ENCODE measurements at regions not wholly inside any gene's neighbourhood (a gene's known extent, or its start where the extent isn't known, plus 50 kb on each side); places are given as distances from the start of the nearest gene placed in this dataset.
A peak's percentile ranks its signal among the peaks of the same experiment; 100 is the strongest.

DNA sequence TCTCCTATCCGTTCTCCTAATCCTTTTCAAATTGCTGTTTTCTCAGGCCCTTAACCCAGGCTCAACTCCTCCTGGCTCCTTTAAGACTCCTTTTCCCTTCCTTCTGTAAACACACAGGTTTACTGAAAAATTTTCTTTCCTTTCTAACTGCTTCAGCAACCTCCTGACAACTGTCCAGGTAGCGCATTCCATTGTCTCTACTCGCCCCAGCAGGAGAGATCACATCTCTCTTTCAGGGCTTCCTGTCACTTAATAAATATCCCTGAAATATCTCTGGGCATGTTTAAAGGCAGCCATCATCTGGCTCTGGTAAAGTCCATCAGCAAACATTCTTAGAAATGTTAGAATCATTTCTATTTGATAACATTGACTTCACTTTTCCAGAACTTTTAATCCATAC lies 211.2 kb upstream of the PTBP2 start:
- Histone ChIP-seq H3K27me3 (ENCODE audit: low read length) (0 out of 2 replicates have a peak, but pooled peaks cover 7% of the 10 kb centered on the region), H3K27ac (ENCODE audit: low read length) (no peak overlapping the region), H3K9me2 (replicated peaks; ENCODE audit: low read length) (no peaks in the 10 kb centered on the region), H3K4me2 (ENCODE audit: low read length) (0 out of 2 replicates have a peak overlapping the region, but pooled peaks have one; percentile 7), H3K9ac (ENCODE audit: low read length) (no peak overlapping the region), H3K4me1 (ENCODE audit: insufficient read depth, low read length) (peaks cover 10% of the 10 kb centered on the region), H4K20me1 (ENCODE audit: low read length) (no peaks in the 10 kb centered on the region), H3F3A (ENCODE audit: low read length, unreplicated experiment) (no peaks in the 10 kb centered on the region), H3K4me3 (ENCODE audit: low read length) (no peak overlapping the region), H3K79me2 (ENCODE audit: low read length) (no peaks in the 10 kb centered on the region), H3K36me3 (ENCODE audit: low read depth, low read length) (no peaks in the 10 kb centered on the region), H2AFZ (ENCODE audit: low read length) (no peak overlapping the region), H3K9me3 (ENCODE audit: low read length) (no peaks in the 10 kb centered on the region)
- no TSS peak for BruUV-seq (replicated peaks)
- ATAC-seq (no peak), DNase-seq (peak; percentile 20)
- no peak for TF ChIP-seq EZH2phosphoT487 (IDR thresholded peaks at IDR 0.05; ENCODE audit: borderline replicate concordance, low read length)
- no peak for TF ChIP-seq EZH2 (IDR thresholded peaks at IDR 0.05; ENCODE audit: low read length, unreplicated experiment)
- TF ChIP-seq, protein P1, sequence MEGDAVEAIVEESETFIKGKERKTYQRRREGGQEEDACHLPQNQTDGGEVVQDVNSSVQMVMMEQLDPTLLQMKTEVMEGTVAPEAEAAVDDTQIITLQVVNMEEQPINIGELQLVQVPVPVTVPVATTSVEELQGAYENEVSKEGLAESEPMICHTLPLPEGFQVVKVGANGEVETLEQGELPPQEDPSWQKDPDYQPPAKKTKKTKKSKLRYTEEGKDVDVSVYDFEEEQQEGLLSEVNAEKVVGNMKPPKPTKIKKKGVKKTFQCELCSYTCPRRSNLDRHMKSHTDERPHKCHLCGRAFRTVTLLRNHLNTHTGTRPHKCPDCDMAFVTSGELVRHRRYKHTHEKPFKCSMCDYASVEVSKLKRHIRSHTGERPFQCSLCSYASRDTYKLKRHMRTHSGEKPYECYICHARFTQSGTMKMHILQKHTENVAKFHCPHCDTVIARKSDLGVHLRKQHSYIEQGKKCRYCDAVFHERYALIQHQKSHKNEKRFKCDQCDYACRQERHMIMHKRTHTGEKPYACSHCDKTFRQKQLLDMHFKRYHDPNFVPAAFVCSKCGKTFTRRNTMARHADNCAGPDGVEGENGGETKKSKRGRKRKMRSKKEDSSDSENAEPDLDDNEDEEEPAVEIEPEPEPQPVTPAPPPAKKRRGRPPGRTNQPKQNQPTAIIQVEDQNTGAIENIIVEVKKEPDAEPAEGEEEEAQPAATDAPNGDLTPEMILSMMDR (conservative IDR thresholded peaks at IDR 0.05; ENCODE audit: low read depth, low read length), result no peak
- POLR2A ChIA-PET (ENCODE audit: unreplicated experiment), result no interaction called here
- intact Hi-C loops (cut with micrococcal nuclease), result no loop called here
- CTCF ChIA-PET, result no interaction called here

DNA sequence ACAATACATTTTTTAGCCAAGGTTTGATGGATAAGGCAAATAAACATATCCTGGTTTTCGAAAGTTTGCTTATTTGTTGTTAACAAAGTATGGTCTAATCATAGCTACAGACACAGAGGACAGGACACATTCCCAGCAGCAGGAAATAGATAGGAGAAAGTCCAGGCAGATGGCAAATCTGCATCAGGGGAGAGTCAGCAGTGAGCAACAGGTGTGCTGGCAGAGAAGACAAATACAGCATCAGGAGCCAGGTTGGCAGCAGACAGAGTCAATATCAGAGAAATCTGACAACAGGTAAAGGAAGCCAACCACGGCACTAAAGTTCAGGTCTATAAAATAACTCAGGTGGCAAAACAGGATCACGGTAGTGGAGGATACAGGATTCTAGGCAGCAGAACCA lies 210.7 kb upstream of the PTBP2 start:
- H3K9me3 ChIP-seq (ENCODE audit: low read length), result no peaks in the 10 kb centered on the region
- H3K27ac ChIP-seq (ENCODE audit: low read length), result no peak overlapping the region
- no peaks in the 10 kb centered on the region for H3K9me2 ChIP-seq (replicated peaks; ENCODE audit: low read length)
- 0 out of 2 replicates have a peak, but pooled peaks cover 8% of the 10 kb centered on the region for H3K27me3 ChIP-seq (ENCODE audit: low read length)
- H2AFZ ChIP-seq (ENCODE audit: low read length), result no peak overlapping the region
- H4K20me1 ChIP-seq (ENCODE audit: low read length), result no peaks in the 10 kb centered on the region
- ChIA-PET CTCF (no interaction called here), POLR2A (ENCODE audit: unreplicated experiment) (no interaction called here)
- no peaks in the 10 kb centered on the region for H3K79me2 ChIP-seq (ENCODE audit: low read length)
- peak; percentile 55 for DNase-seq
- TF ChIP-seq EZH2phosphoT487 (IDR thresholded peaks at IDR 0.05; ENCODE audit: borderline replicate concordance, low read length) (no peak), EZH2 (IDR thresholded peaks at IDR 0.05; ENCODE audit: low read length, unreplicated experiment) (no peak)
- TF ChIP-seq, protein P1 (conservative IDR thresholded peaks at IDR 0.05; ENCODE audit: low read depth, low read length), result no peak
- H3K4me1 ChIP-seq (ENCODE audit: insufficient read depth, low read length), result peaks cover 10% of the 10 kb centered on the region
- no peak overlapping the region for H3K9ac ChIP-seq (ENCODE audit: low read length)
- no TSS peak for BruUV-seq (replicated peaks)
- peak overlapping the region; percentile 7; the same call in 1 of the 2 replicates for H3K4me2 ChIP-seq (ENCODE audit: low read length)
- intact Hi-C loops (cut with micrococcal nuclease), result no loop called here
- no peaks in the 10 kb centered on the region for H3F3A ChIP-seq (ENCODE audit: low read length, unreplicated experiment)
- H3K36me3 ChIP-seq (ENCODE audit: low read depth, low read length), result no peaks in the 10 kb centered on the region
- peak; percentile 49 for ATAC-seq
- H3K4me3 ChIP-seq (ENCODE audit: low read length), result no peak overlapping the region

DNA sequence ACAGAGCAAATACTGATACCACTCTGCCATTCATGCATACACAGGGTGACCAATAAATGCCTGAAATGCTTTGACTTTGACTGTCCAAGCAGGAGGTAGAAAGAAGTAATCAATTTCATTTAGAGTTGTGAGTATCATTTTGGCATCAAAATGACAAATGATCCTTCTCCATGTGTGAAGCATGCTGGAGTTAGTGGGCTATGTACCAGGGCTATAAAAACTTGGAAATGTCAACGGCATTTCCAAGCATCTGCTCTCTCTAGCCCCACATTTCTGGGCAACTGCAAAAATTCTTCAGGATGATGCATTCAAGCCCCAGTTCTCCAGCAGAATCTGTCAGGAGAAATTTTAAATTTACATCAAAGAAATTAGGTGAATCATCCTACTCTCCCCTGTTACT lies 208.4 kb upstream of the PTBP2 start:
- Histone ChIP-seq H3K9ac (ENCODE audit: low read length) (no peak overlapping the region), H3K4me3 (ENCODE audit: low read length) (no peak overlapping the region), H3F3A (ENCODE audit: low read length, unreplicated experiment) (no peaks in the 10 kb centered on the region), H3K27ac (ENCODE audit: low read length) (no peak overlapping the region), H3K36me3 (ENCODE audit: low read depth, low read length) (no peaks in the 10 kb centered on the region), H3K79me2 (ENCODE audit: low read length) (no peaks in the 10 kb centered on the region), H3K9me3 (ENCODE audit: low read length) (no peaks in the 10 kb centered on the region), H3K4me2 (ENCODE audit: low read length) (no peak overlapping the region), H3K27me3 (ENCODE audit: low read length) (0 out of 2 replicates have a peak, but pooled peaks cover 8% of the 10 kb centered on the region), H3K4me1 (ENCODE audit: insufficient read depth, low read length) (peaks cover 10% of the 10 kb centered on the region), H4K20me1 (ENCODE audit: low read length) (no peaks in the 10 kb centered on the region), H2AFZ (ENCODE audit: low read length) (no peak overlapping the region), H3K9me2 (replicated peaks; ENCODE audit: low read length) (no peaks in the 10 kb centered on the region)
- no TSS peak for BruUV-seq (replicated peaks)
- ATAC-seq (no peak), DNase-seq (no peak)
- TF ChIP-seq EZH2phosphoT487 (IDR thresholded peaks at IDR 0.05; ENCODE audit: borderline replicate concordance, low read length) (no peak), EZH2 (IDR thresholded peaks at IDR 0.05; ENCODE audit: low read length, unreplicated experiment) (no peak)
- TF ChIP-seq, protein P1 (conservative IDR thresholded peaks at IDR 0.05; ENCODE audit: low read depth, low read length), result no peak
- ChIA-PET POLR2A (ENCODE audit: unreplicated experiment) (no interaction called here), CTCF (no interaction called here)
- intact Hi-C loops (cut with micrococcal nuclease), result no loop called here
